ENCODE measurements at regions not wholly inside any gene's neighbourhood (a gene's known extent, or its start where the extent isn't known, plus 50 kb on each side); places are given as distances from the start of the nearest gene placed in this dataset.

DNA sequence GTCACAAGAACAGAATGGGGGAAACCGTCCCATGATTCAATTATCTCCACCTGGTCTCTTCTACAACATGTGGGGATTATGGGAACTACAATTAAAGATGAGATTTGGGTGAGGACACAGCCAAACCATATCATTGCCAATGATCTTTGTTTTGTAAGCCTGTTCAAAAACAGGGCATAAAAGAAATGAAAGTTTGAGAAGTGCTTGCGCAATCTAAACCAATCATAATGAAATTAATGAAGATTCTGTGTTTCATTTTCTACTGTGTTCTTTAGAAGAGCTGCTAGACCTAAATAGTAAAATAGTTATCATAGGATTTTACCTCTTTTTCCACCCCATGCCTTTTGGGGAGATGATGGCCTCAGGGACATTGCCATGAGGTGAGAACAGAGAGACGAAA, 761.3 kb downstream of the HDGFL1 start:
- 80 to 89% (median 88%) methylated on average over 3 of the region's 3 CpGs for WGBS, 4 donors
- H3K4me3 ChIP-seq = no peak overlapping the region
- no peak overlapping the region for H3K27ac ChIP-seq
- no peaks in the 10 kb centered on the region for H3K27me3 ChIP-seq
- DNase-seq = no peak
- TF ChIP-seq, protein P1, sequence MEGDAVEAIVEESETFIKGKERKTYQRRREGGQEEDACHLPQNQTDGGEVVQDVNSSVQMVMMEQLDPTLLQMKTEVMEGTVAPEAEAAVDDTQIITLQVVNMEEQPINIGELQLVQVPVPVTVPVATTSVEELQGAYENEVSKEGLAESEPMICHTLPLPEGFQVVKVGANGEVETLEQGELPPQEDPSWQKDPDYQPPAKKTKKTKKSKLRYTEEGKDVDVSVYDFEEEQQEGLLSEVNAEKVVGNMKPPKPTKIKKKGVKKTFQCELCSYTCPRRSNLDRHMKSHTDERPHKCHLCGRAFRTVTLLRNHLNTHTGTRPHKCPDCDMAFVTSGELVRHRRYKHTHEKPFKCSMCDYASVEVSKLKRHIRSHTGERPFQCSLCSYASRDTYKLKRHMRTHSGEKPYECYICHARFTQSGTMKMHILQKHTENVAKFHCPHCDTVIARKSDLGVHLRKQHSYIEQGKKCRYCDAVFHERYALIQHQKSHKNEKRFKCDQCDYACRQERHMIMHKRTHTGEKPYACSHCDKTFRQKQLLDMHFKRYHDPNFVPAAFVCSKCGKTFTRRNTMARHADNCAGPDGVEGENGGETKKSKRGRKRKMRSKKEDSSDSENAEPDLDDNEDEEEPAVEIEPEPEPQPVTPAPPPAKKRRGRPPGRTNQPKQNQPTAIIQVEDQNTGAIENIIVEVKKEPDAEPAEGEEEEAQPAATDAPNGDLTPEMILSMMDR (IDR thresholded peaks at IDR 0.05) = no peak
- TF ChIP-seq POLR2A (IDR thresholded peaks at IDR 0.05) = no peak
- H3K9me3 ChIP-seq (replicated peaks in 1 of 3) = no peaks in the 10 kb centered on the region
- H3K4me1 ChIP-seq (replicated peaks in 1 of 2) = no peaks in the 10 kb centered on the region
- H3K36me3 ChIP-seq (replicated peaks in 1 of 2) = no peaks in the 10 kb centered on the region
- intact Hi-C loops (cut with DNase I) = no loop called here

DNA sequence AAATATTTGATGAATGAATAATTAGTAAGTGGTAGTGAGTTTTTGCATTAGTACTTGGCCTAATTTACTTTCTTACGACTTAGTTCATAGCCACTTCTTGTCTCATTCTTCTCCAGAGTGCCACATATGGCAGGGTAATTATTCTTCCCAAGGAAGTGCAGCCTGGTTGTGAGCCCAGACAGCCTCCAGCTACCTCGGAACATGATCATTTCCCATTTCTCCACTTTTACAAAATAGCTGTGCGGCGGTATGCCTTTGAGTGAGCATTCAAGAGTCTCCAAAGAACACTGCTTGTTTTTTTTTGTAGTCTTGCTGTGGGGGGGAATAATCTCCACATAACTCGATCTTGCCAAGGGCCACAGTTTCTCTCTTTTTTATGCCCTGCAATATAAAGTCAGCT, 765.0 kb downstream of the HDGFL1 start:
- intact Hi-C loops (cut with DNase I) = no loop called here
- Histone ChIP-seq H3K4me3 (no peak overlapping the region), H3K36me3 (replicated peaks in 1 of 2) (no peaks in the 10 kb centered on the region), H3K9me3 (replicated peaks in 1 of 3) (no peaks in the 10 kb centered on the region), H3K27me3 (no peaks in the 10 kb centered on the region), H3K27ac (no peak overlapping the region), H3K4me1 (replicated peaks in 1 of 2) (no peaks in the 10 kb centered on the region)
- 57 to 61% (median 61%) methylated on average over 5 of the region's 5 CpGs for WGBS, 4 donors
- no peak for DNase-seq
- TF ChIP-seq, protein P1 (IDR thresholded peaks at IDR 0.05) = no peak
- no peak for TF ChIP-seq POLR2A (IDR thresholded peaks at IDR 0.05)

DNA sequence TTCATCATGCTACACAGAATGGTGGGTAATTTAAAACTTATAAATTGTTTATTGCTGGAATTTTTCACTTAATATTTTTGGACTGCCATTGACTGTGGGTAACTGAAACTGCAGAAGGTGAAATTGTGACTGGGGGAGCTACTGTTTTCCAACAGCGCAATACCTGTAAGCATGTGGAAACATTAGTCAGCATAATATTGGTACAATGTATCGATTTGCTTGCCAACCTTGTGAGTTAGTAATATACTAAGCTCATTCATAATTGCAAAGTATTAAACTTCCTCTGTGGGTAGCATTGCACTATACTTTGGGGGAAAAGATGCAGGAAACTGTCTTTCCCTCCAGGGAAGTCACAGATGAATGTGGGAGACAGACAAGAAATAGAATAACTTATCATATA, 766.5 kb downstream of the HDGFL1 start:
- Histone ChIP-seq H3K4me1 (replicated peaks in 1 of 2) (no peaks in the 10 kb centered on the region), H3K36me3 (replicated peaks in 1 of 2) (no peaks in the 10 kb centered on the region), H3K27me3 (no peaks in the 10 kb centered on the region), H3K9me3 (replicated peaks in 1 of 3) (no peaks in the 10 kb centered on the region), H3K4me3 (no peak overlapping the region), H3K27ac (no peak overlapping the region)
- intact Hi-C loops (cut with DNase I) = no loop called here
- WGBS, 4 donors = 78 to 97% (median 85%) methylated on average over 2 of the region's 2 CpGs
- DNase-seq = no peak
- no peak for TF ChIP-seq POLR2A (IDR thresholded peaks at IDR 0.05)
- TF ChIP-seq, protein P1 (IDR thresholded peaks at IDR 0.05) = no peak

DNA sequence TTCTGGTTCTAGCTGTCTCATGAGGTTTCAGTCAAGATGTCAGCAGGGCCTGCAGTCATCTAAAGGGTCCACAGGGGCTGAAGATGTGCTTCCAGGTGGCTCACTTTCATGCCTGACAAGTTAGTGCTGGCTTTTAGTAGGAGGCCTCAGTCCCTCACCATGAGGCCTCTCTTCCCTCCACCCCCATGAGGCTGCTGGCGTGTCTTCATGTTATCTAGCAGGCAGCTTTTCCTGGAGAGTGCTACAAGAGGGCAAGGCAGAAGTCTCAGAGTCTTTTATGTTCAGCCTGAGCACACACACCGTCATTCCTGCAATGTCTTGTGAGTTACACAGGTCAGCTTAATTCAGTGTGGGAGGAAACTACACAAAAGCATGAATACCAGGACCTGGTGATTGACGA, 769.9 kb downstream of the HDGFL1 start:
- TF ChIP-seq, protein P1 (IDR thresholded peaks at IDR 0.05) = no peak
- no peak for TF ChIP-seq POLR2A (IDR thresholded peaks at IDR 0.05)
- H3K4me1 ChIP-seq (replicated peaks in 1 of 2) = no peaks in the 10 kb centered on the region
- intact Hi-C loops (cut with DNase I) = no loop called here
- no peak overlapping the region for H3K27ac ChIP-seq
- H3K4me3 ChIP-seq = no peak overlapping the region
- no peaks in the 10 kb centered on the region for H3K36me3 ChIP-seq (replicated peaks in 1 of 2)
- H3K9me3 ChIP-seq (replicated peaks in 1 of 3) = no peaks in the 10 kb centered on the region
- 45 to 85% (median 69%) methylated on average over 3 of the region's 3 CpGs for WGBS, 4 donors
- H3K27me3 ChIP-seq = no peaks in the 10 kb centered on the region
- DNase-seq = no peak
